Fibroblast of the aortic adventitia (primary cell): ENCODE measurements at regions not wholly inside any gene's neighbourhood (a gene's known extent, or its start where the extent isn't known, plus 50 kb on each side); places are given as distances from the start of the nearest gene placed in this dataset.
"Not testable (repeated sequence)": the region's sequence is repeated elsewhere in the genome, so short reads cannot be mapped to it uniquely, and the experiment has no call there.

Source experiments
- DNase-seq: peaks from one replicate; pipeline ENCODE4 v3.0.0-alpha.2; 2010; ENCODE audit warnings: low read depth
- H3K4me3 ChIP-seq: 2 replicates; pipeline ENCODE4 v1.5.1; 2011; ENCODE audit warnings: low read depth, mild to moderate bottlenecking, control low read depth, low read length, moderate library complexity
- TF ChIP-seq, protein P1 (sequence below): IDR thresholded peaks from 2 replicates; pipeline ENCODE4 v1.5.1; 2011; ENCODE audit warnings: mild to moderate bottlenecking, low read length, control low read depth, inconsistent platforms; ENCODE audit not compliant: insufficient read depth

DNA sequence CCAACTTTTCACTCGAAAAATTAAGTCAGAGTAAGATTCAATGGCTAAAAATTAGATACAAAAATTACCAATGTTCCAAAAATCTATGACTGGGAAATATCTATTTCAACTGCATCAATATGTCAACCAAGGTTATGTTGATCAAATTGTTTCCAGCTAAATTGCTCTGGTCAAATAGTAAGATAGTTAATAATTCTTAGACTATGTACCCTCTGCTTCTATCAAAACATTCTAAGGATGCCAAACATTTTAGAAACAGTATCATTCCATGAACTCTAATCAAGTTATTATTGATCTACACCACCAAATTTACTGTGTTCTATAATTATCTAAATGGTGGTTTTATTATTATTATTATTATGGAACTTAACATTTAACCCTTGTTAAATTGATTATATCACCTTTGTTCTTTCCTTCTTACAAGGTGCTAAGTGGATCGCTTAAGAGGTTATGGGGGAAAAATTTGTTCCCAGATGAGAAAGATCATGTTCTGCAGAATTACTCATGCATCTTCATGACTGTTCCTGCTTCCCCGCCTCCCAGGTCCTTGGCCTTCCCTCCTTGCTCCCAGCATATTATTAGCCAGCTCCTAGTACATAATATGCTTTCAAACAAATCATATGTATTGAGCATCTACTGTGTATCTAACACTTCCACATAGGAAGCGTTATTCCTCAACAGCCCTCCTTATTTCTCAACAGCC, 240.5 kb upstream of the KRR1 start:
- TF ChIP-seq, protein P1, sequence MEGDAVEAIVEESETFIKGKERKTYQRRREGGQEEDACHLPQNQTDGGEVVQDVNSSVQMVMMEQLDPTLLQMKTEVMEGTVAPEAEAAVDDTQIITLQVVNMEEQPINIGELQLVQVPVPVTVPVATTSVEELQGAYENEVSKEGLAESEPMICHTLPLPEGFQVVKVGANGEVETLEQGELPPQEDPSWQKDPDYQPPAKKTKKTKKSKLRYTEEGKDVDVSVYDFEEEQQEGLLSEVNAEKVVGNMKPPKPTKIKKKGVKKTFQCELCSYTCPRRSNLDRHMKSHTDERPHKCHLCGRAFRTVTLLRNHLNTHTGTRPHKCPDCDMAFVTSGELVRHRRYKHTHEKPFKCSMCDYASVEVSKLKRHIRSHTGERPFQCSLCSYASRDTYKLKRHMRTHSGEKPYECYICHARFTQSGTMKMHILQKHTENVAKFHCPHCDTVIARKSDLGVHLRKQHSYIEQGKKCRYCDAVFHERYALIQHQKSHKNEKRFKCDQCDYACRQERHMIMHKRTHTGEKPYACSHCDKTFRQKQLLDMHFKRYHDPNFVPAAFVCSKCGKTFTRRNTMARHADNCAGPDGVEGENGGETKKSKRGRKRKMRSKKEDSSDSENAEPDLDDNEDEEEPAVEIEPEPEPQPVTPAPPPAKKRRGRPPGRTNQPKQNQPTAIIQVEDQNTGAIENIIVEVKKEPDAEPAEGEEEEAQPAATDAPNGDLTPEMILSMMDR, result no peak
- DNase-seq, result no peak
- H3K4me3 ChIP-seq, result no peak overlapping the region

DNA sequence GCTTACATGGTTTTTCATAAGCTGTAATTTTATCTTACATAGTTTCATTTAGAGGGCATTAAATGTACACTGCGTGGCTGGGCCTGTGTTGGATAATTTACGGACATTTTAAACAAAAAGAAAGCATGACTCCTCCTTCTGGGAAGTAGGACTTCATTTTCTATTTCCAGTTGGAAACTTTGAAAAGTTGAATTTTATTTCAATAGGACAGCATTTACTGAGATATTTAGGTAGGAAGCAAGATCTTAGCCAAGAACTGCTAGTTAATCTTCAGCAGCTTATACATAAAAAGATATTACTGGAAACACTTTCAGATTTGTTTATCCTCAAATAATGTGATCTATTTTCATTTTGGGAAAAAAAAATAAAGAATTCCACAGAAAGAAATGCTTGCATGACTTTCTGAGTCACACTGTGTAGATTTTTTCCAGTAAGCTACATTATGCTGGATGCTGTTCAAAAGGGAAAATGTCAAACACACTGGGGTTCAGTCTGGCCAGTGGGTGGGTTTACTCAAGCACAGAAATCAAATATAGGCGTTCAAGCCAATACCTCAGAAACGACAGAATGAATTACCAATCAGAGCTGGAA, 239.4 kb upstream of the KRR1 start:
- peak; percentile 97 for DNase-seq
- no peak overlapping the region for H3K4me3 ChIP-seq
- TF ChIP-seq, protein P1, result no peak

DNA sequence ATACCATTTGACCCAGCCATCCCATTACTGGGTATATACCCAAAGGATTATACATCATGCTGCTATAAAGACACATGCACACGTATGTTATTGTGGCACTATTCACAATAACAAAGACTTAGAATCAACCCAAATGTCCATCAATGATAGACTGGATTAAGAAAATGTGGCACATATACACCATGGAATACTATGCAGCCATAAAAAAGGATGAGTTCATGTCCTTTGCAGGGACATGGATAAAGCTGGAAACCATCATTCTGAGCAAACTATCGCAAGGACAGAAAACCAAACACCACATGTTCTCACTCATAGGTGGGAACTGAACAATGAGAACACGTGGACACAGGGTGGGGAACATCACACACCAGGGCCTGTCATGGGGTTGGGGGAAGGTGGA, 237.6 kb upstream of the KRR1 start:
- DNase-seq, H3K4me3 ChIP-seq: not testable (repeated sequence)

DNA sequence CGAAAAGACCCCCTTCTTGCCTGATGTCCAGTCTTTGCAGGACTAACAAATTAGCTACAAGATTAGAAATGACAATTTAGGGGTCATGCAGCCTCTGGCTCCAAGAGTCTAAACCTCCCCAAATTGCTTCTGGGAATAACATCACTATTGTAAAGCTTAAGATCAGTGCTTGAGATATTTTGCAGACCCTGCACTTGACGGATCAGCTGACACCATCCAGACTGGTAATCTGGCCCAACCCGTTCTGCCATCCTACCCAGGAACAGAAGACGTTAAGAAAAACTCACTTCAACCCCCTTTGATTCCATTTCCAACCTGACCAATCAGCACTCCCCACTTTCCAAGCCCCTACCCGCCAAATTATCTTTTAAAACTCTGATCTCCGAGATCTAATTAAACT, 236.7 kb upstream of the KRR1 start:
- TF ChIP-seq, protein P1, result no peak
- no peak overlapping the region for H3K4me3 ChIP-seq
- no peak for DNase-seq

DNA sequence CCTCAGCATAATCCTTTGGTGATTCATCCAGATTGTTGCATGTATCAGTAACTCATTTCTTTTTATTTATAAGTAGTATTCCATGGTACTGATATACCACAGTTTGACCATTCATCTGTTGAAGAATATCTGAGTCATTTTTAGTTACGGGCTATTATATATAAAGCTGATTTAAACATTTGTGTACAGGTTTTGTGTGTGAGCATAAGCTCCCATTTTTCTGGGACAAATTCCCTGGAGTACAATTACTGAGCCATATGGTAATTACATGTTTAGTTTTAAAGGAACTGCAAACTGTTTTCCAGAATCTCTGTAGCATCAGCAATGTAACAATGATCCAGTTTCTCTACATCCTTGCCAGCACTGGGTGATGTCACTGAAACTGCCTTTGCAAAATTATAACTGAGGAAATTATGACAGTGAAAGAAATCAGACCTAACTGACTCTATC, 236.2 kb upstream of the KRR1 start:
- TF ChIP-seq, protein P1, result no peak
- no peak overlapping the region for H3K4me3 ChIP-seq
- DNase-seq, result peak; percentile 83

DNA sequence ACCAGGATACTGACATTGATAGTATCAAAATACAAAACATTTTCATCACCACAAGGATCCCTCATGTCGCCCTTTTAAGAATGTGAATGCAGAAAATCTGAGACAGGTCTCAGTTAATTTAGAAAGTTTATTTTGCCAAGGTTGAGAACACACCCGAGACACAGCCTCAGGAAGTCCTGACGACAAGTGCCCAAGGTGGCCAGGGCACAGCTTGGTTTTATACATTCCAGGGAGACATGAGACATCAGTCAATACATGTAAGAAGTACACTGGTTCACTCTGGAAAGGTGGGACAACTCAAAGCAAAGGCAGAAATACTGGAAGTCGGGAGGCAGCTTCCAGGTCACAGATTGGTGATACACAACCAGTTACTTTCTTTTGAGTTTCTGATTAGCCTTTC, 235.2 kb upstream of the KRR1 start:
- TF ChIP-seq, protein P1, result no peak
- no peak overlapping the region for H3K4me3 ChIP-seq
- no peak for DNase-seq

DNA sequence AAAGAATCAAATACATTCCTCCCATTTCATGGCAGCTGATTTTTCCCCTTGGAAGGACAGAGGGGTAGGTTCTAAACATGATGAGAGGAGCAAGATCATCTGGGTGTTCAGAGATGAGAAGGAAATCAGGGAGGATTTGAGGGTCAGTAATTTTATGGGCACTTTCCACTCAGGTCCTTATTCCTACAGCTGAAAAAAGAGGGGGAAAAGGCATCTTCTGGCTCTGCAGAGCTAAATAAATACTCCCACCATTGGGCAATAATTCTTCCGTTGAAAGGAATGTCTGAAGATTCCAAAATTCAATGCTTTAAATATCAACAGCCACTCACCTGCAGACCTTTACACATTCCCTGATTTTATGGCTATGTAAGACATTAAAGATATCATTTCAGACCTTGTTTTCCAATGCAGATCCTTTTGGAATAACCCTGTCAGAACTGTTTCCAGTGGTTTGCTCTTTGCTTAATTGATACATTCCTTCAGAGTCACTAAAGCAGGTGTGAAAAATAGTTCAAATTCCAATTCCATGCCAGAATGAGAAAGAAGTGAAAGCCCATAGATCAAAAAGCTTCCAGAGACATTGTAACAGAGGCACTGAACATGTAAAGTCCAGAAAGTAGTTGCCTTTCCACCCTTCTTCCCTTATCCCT, 233.3 kb upstream of the KRR1 start:
- no peak overlapping the region for H3K4me3 ChIP-seq
- DNase-seq, result no peak
- TF ChIP-seq, protein P1, result no peak
